SKM-1 treated with dmso at 0.1 percent for 144 hours (cell line): ENCODE measurements at regions not wholly inside any gene's neighbourhood (a gene's known extent, or its start where the extent isn't known, plus 50 kb on each side); places are given as distances from the start of the nearest gene placed in this dataset.
A peak's percentile ranks its signal among the peaks of the same experiment; 100 is the strongest.

Experiments used
- DNase-seq: peaks from one replicate; lab custom pipeline; 2025; ENCODE audit not compliant: unreplicated experiment; lab: John Stamatoyannopoulos, UW

DNA sequence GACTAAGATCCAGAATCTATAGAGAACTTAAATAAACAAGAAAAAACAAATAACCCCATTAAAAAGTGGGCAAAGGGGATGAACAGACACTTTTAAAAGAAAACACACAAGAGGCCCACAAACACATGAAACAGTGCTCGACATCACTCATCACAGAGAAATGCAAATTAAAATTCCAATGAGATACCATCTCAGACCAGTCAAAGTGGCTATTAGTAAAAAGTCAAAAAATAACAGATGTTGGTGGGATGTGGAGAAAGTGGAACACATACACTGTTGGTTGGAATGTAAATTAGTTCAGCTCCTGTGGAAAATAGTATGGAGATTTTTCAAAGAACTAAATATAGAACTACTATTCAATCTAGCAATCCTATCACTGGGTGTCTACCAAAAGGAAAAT is 143.1 kb downstream of the IFI44 start:
- no peak for DNase-seq

DNA sequence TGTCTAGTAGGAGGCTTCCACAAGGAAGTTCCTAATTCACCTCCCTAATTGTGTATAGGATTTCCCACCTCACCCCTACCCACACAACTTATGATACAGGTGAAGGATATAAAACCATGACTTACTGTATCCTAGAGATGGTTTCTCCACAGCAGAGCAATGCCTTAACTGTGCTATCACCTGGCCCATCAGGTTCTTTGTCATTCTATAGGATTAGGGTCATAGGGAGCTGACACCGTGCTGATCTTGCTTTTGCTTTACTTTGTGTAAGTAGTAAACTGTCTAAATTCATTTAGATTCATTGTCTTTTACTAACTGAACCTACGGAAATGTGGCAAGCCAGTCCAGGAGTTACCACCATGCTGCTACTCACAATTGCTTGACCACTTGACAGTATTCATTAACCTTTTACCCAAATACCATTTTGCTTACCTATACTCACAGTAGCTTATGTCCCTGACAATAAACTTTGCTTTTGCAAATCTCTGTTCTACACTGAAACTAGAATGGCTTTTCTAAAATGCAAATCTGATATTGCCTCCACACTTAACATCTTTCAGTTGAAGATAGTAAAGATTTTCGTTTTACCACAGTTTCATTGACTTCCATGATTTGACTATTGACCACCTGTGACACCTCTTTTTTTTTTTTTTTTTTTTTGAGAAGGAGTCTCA is 147.6 kb downstream of the IFI44 start:
- no peak for DNase-seq

DNA sequence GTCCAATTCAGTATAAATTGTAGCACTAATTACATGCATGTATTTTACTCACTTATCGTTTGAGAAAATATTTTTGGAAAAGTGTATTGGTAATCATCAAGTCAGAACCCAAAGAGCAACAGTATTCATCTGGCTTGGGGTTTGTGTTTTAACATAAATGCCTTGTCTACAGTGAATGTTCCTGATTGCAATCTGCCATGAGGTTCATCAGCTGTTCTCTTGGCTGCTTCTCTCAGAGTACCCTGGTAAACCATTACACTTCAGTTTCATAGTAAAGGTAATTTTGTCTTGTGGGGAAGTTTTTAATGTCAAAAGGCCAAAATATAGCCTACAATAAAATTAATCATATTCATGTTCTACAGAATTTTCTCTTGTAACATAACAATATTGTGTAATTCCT is 150.3 kb downstream of the IFI44 start:
- no peak for DNase-seq

DNA sequence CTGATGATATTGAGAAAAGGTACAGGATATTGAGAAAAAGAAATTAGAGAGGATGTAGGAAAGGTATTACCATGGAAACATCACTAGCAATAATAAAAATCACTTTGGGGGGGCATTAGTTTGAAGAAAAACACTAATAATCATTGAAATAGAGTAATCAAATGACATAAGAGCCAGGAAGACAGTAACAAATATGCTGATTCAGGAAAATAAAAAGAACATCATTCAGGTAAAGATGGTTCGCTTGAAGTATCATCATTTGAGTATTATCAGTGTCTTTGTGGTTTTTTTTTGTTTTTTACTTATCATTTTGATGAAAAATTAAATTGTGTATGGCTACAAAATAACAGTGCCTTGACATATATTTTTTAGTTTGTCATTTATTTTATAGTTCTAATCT is 164.5 kb downstream of the IFI44 start:
- DNase-seq = no peak

DNA sequence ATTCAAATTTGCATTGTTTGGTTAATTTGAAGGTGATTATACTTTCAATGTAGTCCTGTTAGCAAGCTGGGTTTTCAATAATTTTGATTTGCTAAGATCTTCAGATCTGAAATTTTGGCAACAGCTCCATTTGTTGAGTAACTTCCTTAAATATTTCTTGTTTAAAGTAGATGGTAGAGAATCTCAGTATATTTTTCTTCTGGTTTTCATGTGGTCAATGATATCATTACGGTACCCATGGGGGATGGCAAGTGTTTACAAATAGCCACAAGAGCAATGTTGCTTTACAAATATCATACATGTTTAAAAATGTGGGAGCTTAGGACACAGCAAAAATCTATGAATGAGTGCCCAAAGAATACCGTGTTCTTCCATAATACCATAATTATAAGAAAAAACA is 175.9 kb downstream of the IFI44 start:
- no peak for DNase-seq

DNA sequence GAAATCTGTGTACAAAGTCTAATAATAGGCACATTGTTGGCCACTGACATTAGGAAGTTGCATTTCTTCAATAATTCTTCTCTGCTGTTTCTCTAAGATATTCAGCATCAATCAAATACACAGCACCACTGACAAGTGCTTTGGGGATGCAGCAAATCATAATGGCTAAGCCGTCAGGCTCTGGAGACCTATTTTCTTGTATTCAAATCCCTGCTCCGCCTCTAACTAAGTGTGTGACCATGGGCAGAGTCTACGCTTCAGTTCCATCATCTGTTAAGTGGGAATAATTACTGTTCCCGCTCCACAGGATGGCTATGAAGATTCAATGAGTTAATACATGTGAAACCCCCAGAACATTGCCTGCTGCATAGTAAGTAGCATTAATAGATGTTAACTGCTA is 176.9 kb downstream of the ADGRL4 start:
- no peak for DNase-seq

DNA sequence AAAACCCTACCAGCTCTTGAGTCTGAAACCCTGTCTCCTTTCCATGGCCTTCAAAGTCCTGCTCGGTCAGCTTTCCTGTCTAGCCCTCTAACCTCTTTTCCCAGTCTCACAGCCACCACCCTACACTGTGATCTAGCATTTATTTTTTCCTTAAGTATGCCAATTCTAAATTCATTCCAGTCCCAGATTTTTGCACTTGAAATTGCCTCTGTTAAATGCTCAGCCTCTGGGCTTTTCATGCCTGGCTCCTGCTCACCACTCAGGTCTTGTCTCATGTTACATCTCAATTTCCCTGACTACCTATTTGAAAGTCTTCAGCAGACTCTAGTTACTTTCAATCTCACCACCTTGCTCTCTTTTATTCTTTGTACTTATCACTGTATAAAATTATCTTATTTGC is 176.2 kb downstream of the ADGRL4 start:
- no peak for DNase-seq

DNA sequence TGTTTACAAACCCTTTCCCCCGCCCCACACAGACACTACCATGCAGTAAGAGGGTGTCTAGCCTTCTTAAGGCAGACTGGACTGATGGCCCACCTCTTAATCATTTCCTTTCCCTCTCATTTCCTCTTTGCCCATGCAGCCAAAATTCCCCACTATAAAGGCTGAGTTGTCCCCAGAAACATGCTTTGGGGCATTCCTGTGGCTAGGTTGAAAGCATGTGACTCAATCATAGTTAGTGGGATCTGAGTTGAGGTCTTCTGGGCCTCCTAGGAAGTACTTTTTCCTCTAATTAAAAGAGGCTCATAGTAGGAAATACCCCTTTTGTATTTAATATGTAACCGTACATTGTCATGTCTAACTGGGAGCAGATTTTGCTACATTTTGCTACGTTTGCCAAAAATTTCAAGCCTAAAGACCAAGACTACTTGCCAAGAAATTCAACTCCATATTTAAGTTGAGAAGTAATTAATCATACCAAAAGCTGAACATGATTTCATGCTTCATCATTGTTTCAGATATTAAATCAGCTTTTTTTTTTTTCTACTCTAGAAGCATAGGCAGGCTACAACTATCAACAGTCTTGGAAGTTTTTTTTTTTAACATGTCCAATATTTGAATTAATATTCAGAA is 174.7 kb downstream of the ADGRL4 start:
- DNase-seq = no peak

DNA sequence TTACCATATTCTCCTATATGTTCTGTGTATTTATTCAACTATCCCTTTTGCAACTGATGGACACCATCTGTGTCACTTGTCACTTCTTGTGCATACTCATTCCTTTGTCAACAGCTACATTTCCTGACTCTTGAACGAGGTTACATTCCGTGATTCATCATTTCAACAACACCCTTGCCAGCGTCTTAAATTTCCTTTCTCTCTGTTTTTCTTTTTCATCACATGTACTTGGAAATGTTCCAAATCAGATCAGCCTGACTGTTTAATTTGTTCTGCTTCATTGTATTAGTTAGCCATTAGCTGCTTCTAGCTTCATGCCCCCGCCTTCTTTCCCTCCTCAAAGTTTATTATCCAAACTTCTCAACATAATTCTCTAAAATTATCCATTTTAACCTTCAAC is 173.0 kb downstream of the ADGRL4 start:
- no peak for DNase-seq

DNA sequence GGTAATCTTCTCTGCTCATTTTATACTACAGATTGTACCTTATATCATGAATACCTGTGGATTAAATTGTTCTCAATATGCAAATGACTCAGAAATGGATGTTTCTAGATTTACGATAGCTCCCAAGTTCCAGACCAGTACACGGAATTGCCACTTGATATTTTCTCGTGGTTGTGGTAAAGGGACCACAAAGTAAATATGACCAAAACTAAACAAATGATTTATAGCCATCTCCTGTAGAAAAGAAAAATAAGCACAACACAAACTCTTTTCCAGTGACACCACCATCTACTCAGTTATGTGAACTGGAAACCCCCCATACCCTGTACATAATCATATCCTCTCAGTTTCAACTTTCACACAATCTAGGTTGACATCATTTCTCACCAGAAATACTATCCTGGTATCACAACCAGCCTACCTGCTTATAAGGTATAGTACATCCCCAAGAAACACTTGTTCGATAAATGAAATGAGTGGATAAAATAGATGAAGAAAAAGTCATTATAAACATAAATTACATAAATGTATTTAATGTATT is 172.3 kb downstream of the ADGRL4 start:
- DNase-seq = no peak

DNA sequence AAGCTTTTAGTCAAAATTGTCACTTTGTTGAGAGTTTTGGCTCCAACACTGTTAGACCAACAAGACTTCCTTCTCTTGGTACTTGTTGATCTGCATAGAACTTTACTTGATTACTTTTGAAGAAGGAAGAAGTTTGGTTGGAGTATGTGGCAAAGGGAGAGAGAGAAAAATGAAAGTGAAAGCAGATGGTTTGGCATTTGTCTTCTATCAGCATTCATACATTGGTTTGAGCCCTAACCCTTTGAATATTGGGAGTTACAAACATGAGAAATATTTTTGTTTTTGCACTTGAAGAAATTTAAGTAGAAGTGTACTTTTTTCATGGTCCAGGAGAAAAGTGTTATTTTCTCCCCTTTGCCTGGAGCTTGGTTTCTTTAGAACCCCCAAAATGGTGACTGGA is 169.8 kb downstream of the ADGRL4 start:
- peak; percentile 5 for DNase-seq

DNA sequence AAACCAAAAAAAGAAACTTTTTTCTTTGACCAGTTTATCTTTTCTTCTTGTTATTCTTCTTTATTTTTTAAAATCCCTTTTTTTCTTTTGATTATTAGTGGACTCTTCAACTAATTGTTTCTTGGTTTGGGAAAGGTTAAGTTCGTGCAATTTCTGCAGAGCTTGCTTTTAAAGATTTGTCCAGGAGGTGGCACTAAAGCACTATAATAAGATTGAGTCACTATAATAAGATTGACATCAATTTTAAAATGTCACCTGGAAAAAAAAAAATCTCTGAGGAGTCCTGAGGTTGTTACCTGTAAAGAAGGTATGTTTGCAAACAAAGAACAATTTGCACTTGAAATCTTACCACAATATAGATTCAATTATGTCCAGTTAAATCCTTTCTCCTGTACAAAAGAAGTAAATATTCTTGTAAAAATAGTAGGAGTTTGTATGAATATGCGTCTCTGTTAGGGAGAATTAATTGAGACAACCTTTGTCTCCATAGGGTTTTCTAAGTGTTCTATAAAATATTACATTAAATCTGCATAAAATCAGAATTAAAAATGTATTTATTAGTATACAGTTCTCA is 166.7 kb downstream of the ADGRL4 start:
- DNase-seq = peak; percentile 10
